A673 (cell line): ENCODE measurements at regions not wholly inside any gene's neighbourhood (a gene's known extent, or its start where the extent isn't known, plus 50 kb on each side); places are given as distances from the start of the nearest gene placed in this dataset.

Source experiments
- CTCF ChIP-seq: fragments of 300-800, 200-600 bp; sonication (generic); conservative IDR thresholded peaks from 2 replicates; pipeline ENCODE4 v1.5.1; 2017; ENCODE audit warnings: low read depth, mild to moderate bottlenecking, antibody characterized with exemption, low read length, moderate library complexity, mixed read lengths
- EZH2 ChIP-seq: fragments of 200-600 bp; sonication (generic); IDR thresholded peaks from 2 replicates; pipeline ENCODE4 v1.6.1; 2017; ENCODE audit warnings: borderline replicate concordance, low read depth, mild to moderate bottlenecking, mixed read lengths, antibody characterized with exemption, low read length; ENCODE audit not compliant: poor library complexity, severe bottlenecking

GRCh38 chr22:44431256-44431655 is 66.8 kb downstream of the RTL6 start:
- no peak for TF ChIP-seq CTCF
- TF ChIP-seq EZH2, result no peak
